Mesendoderm (in vitro differentiated cells): ENCODE measurements at regions not wholly inside any gene's neighbourhood (a gene's known extent, or its start where the extent isn't known, plus 50 kb on each side); places are given as distances from the start of the nearest gene placed in this dataset.

Experiments used
- DNase-seq: peaks from one replicate; pipeline ENCODE4 v3.0.0; 2013
- H2AK5ac ChIP-seq: 2 replicates; pipeline ENCODE4 v1.6.1; 2013; ENCODE audit warnings: low read length, inconsistent platforms
- H2BK120ac ChIP-seq: 2 replicates; pipeline ENCODE4 v1.6.1; 2013; ENCODE audit warnings: low read depth, mild to moderate bottlenecking, low read length, moderate library complexity, mixed read lengths
- H2BK15ac ChIP-seq: replicated peaks from 2 replicates; pipeline ENCODE4 v1.6.1; 2013; ENCODE audit warnings: low read depth, mild to moderate bottlenecking, moderate library complexity
- H2BK5ac ChIP-seq: 2 replicates; pipeline ENCODE4 v1.6.1; 2013; ENCODE audit warnings: low read length, inconsistent platforms
- H3K18ac ChIP-seq: 2 replicates; pipeline ENCODE4 v1.6.1; 2013; ENCODE audit warnings: mild to moderate bottlenecking, low read length, mixed read lengths
- H3K23ac ChIP-seq: one replicate; pipeline ENCODE4 v1.6.1; 2013; ENCODE audit warnings: low read length
- H3K27ac ChIP-seq: 2 replicates; pipeline ENCODE4 v1.5.1; 2013; ENCODE audit warnings: low read depth, mild to moderate bottlenecking, inconsistent platforms, low read length, moderate library complexity
- H3K27me3 ChIP-seq: 2 replicates; pipeline ENCODE4 v1.6.1; 2013; ENCODE audit warnings: low read length, control low read depth, mild to moderate bottlenecking, inconsistent platforms; ENCODE audit not compliant: insufficient read depth, poor library complexity
- H3K36me3 ChIP-seq: 2 replicates; pipeline ENCODE4 v1.6.1; 2013; ENCODE audit warnings: low read length, inconsistent platforms; ENCODE audit not compliant: control insufficient read depth, insufficient read depth
- H3K4ac ChIP-seq: one replicate; pipeline ENCODE4 v1.6.1; 2013; ENCODE audit warnings: low read depth, mild to moderate bottlenecking, low read length, moderate library complexity
- H3K4me1 ChIP-seq: 2 replicates; pipeline ENCODE4 v1.6.1; 2013; ENCODE audit warnings: low read depth, low read length, inconsistent platforms; ENCODE audit not compliant: control insufficient read depth
- H3K4me2 ChIP-seq: 2 replicates; pipeline ENCODE4 v1.6.1; 2013; ENCODE audit warnings: low read length
- H3K4me3 ChIP-seq: 2 replicates; pipeline ENCODE4 v1.5.1; 2013; ENCODE audit warnings: mild to moderate bottlenecking, low read length
- H3K56ac ChIP-seq: one replicate; pipeline ENCODE4 v1.6.1; 2013; ENCODE audit warnings: low read length
- H3K79me1 ChIP-seq: 2 replicates; pipeline ENCODE4 v1.6.1; 2013; ENCODE audit warnings: low read length, inconsistent platforms
- H3K79me2 ChIP-seq: 2 replicates; pipeline ENCODE4 v1.6.1; 2013; ENCODE audit warnings: mild to moderate bottlenecking, low read length; ENCODE audit not compliant: control insufficient read depth, insufficient read depth
- H3K9ac ChIP-seq: 2 replicates; pipeline ENCODE4 v1.6.1; 2013; ENCODE audit warnings: low read length, inconsistent platforms
- H4K5ac ChIP-seq: one replicate; pipeline ENCODE4 v1.6.1; 2013; ENCODE audit warnings: low read length
- H4K8ac ChIP-seq: one replicate; pipeline ENCODE4 v1.6.1; 2013; ENCODE audit warnings: low read depth, mild to moderate bottlenecking, control low read depth, low read length, moderate library complexity
- WGBS: extraction: QIAGEN DNeasy Blood & Tissue Kit; methylation state at CpG from one replicate; pipeline ENCODE4 v1.1.7; 2013; ENCODE audit warnings: low lambda C conversion rate, missing lambda C conversion rate; ENCODE audit not compliant: insufficient coverage; ENCODE audit errors: extremely low coverage; 5-methylcytosine and 5-hydroxymethylcytosine counted together

DNA sequence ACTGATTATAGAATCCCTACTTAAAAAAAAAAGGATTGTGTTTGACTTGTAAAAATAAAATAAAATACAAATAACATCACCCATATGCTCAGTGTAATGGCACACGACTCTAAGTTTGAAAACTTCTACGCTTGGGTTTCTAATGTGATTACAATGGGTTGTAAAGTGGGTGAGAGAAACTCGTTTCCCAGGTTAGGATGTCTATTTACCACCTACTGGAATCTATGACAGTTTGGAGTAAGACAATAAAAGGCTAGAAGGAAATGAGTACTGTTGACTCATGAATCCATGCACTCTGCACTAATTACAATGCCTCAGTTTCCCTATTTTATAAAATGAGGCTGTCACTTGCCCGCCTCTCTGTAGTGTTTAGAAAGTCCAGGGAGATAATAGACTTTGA, 204.0 kb upstream of the FOXN2 start:
- no peak overlapping the region for H3K4me3 ChIP-seq
- WGBS: no CpG with 5 or more reads among the region's 4 CpGs

DNA sequence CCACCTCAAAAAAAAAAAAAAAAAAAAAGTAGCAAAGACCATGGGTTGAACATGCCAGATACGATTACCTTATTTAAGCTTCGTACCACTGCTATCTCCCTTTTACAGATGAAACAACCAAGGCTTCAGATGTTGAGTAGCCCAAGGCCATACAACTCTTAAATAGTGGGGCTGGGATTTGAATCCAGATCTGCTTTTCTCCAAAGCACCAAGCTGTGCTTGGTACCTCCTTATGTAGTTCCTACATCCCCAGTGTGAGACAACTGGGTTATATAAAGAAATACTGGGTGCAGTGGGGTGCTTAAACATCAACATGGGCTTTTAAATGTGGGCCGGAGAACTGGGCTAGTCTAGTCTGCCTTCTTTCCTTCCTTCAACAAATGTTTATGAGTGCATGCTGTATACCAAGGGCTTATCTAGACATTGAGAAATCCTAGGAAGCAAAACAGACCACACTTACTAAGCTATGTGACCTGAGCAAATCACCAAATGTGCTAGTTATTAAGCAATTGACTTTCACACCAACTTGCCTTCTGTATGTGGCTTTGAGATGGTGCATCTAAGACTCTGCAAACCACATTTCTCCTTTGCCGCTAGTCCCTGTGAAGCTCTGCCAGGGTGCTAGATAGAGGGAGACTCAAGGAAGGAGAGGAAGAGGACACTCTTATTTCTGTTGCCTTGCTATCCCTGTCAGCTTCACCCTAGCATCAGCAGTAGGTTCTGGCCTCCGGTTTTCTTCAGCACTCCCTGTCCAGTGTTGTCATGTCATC, 201.4 kb upstream of the FOXN2 start:
- H3K79me1 ChIP-seq: no peaks in the 10 kb centered on the region
- H3K36me3 ChIP-seq: no peaks in the 10 kb centered on the region
- H3K18ac ChIP-seq: no peak overlapping the region
- H3K79me2 ChIP-seq: no peaks in the 10 kb centered on the region
- H2AK5ac ChIP-seq: no peak overlapping the region
- H3K27me3 ChIP-seq: no peaks in the 10 kb centered on the region
- peak; percentile 6 for DNase-seq
- H3K4me2 ChIP-seq: no peak overlapping the region
- H2BK5ac ChIP-seq: no peak overlapping the region
- H3K23ac ChIP-seq: peak overlapping the region; percentile 0
- H4K8ac ChIP-seq: no peak overlapping the region
- WGBS: no CpG with 5 or more reads among the region's 5 CpGs
- no peak overlapping the region for H3K56ac ChIP-seq
- no peak overlapping the region for H2BK120ac ChIP-seq
- no peak overlapping the region for H3K9ac ChIP-seq
- no peak overlapping the region for H3K4me3 ChIP-seq
- no peak overlapping the region for H3K27ac ChIP-seq
- H3K4ac ChIP-seq: no peak overlapping the region
- no peak overlapping the region for H4K5ac ChIP-seq
- no peak overlapping the region for H2BK15ac ChIP-seq
- peaks cover 3% of the 10 kb centered on the region for H3K4me1 ChIP-seq

More for the DNA sequence above, 204.0 kb upstream of the FOXN2 start:
- Histone ChIP-seq H3K4me1 (peaks cover 8% of the 10 kb centered on the region), H2AK5ac (no peak overlapping the region), H4K8ac (no peak overlapping the region), H3K23ac (no peak overlapping the region), H3K4me2 (no peak overlapping the region), H3K79me2 (no peaks in the 10 kb centered on the region), H3K27ac (no peak overlapping the region), H2BK120ac (no peak overlapping the region), H3K9ac (no peak overlapping the region), H2BK5ac (no peak overlapping the region), H3K79me1 (no peaks in the 10 kb centered on the region), H3K27me3 (no peaks in the 10 kb centered on the region), H3K4ac (no peak overlapping the region), H3K56ac (no peak overlapping the region), H3K36me3 (no peaks in the 10 kb centered on the region), H4K5ac (no peak overlapping the region), H3K18ac (no peak overlapping the region), H2BK15ac (no peak overlapping the region)
- peak; percentile 36 for DNase-seq

GRCh38 chr2:48113767-48114166, 200.7 kb upstream of the FOXN2 start:
- Histone ChIP-seq H3K56ac (no peak overlapping the region), H3K27ac (no peak overlapping the region), H2BK5ac (no peak overlapping the region), H2AK5ac (no peak overlapping the region), H3K23ac (no peak overlapping the region), H3K36me3 (no peaks in the 10 kb centered on the region), H3K4me2 (no peak overlapping the region), H3K79me1 (no peaks in the 10 kb centered on the region), H2BK120ac (no peak overlapping the region), H4K8ac (no peak overlapping the region), H4K5ac (no peak overlapping the region), H3K18ac (no peak overlapping the region), H2BK15ac (no peak overlapping the region), H3K9ac (no peak overlapping the region), H3K4me1 (peaks cover 3% of the 10 kb centered on the region), H3K79me2 (no peaks in the 10 kb centered on the region), H3K4ac (no peak overlapping the region), H3K4me3 (no peak overlapping the region), H3K27me3 (no peaks in the 10 kb centered on the region)
- DNase-seq: no peak
- WGBS: no CpG with 5 or more reads among the region's 1 CpG

DNA sequence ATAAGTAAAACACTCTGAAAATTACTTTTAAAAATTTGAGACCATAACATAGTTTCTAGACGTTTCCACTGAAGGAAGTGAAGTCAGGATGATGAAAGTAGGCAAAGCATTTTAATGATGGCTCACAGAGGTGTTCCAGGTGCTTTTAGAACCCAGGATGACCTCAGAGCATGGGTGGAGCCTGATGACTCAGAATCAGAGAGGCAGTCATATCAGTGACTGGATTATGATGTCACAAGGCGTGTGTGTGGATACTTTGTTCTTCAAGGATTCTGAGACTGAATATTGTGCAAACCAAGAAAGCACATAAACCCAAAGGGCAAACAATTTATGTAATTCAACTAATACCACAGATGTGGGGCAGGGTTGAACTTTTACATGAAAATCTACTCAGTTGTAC, 200.2 kb upstream of the FOXN2 start:
- Histone ChIP-seq H3K9ac (no peak overlapping the region), H2BK5ac (no peak overlapping the region), H2AK5ac (no peak overlapping the region), H3K23ac (no peak overlapping the region), H3K18ac (no peak overlapping the region), H2BK15ac (no peak overlapping the region), H3K79me2 (no peaks in the 10 kb centered on the region), H3K4ac (no peak overlapping the region), H3K4me2 (no peak overlapping the region), H3K27me3 (no peaks in the 10 kb centered on the region), H3K4me1 (peaks cover 3% of the 10 kb centered on the region), H2BK120ac (no peak overlapping the region), H3K4me3 (no peak overlapping the region), H3K56ac (no peak overlapping the region), H4K8ac (no peak overlapping the region), H3K27ac (no peak overlapping the region), H4K5ac (no peak overlapping the region), H3K79me1 (no peaks in the 10 kb centered on the region), H3K36me3 (no peaks in the 10 kb centered on the region)
- no CpG with 5 or more reads among the region's 2 CpGs for WGBS
- DNase-seq: no peak

GRCh38 chr2:48116497-48116896, 198.0 kb upstream of the FOXN2 start:
- no peak overlapping the region for H2BK120ac ChIP-seq
- no peak overlapping the region for H2BK5ac ChIP-seq
- no peak overlapping the region for H3K4me2 ChIP-seq
- H3K79me1 ChIP-seq: no peaks in the 10 kb centered on the region
- no peaks in the 10 kb centered on the region for H3K27me3 ChIP-seq
- H3K18ac ChIP-seq: no peak overlapping the region
- no peak overlapping the region for H3K4ac ChIP-seq
- no peak overlapping the region for H3K23ac ChIP-seq
- no peak overlapping the region for H4K8ac ChIP-seq
- no peaks in the 10 kb centered on the region for H3K79me2 ChIP-seq
- H3K9ac ChIP-seq: no peak overlapping the region
- H4K5ac ChIP-seq: no peak overlapping the region
- H2BK15ac ChIP-seq: no peak overlapping the region
- no peak overlapping the region for H2AK5ac ChIP-seq
- no peak overlapping the region for H3K56ac ChIP-seq
- no peak overlapping the region for H3K27ac ChIP-seq
- H3K36me3 ChIP-seq: no peaks in the 10 kb centered on the region
- no peak overlapping the region for H3K4me3 ChIP-seq
- peaks cover 3% of the 10 kb centered on the region for H3K4me1 ChIP-seq
- DNase-seq: no peak

DNA sequence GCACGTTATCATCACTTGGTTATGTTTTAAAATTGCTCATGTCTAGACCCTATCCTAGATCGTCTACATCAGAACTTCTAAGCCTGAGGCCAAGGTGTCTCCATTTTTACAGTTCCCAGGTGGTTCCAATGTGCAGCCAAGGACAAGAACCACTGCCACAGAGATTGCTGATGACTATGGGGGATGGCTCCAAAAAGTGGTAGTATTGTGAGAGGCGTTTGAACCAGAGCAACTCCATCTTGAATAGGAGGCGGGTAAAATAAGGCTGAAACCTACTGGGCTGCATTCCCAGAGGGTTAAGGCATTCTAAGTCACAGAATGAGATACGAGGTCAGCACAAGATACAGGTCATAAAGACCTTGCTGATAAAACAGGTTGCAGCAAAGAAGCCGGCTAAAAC, 195.6 kb upstream of the FOXN2 start:
- Histone ChIP-seq H3K18ac (no peak overlapping the region), H2AK5ac (no peak overlapping the region), H3K79me2 (no peaks in the 10 kb centered on the region), H3K79me1 (no peaks in the 10 kb centered on the region), H3K4me3 (no peak overlapping the region), H2BK15ac (no peak overlapping the region), H3K9ac (no peak overlapping the region), H3K27me3 (no peaks in the 10 kb centered on the region), H3K4me2 (no peak overlapping the region), H3K4me1 (no peaks in the 10 kb centered on the region), H3K56ac (no peak overlapping the region), H3K36me3 (no peaks in the 10 kb centered on the region), H3K4ac (no peak overlapping the region), H3K23ac (no peak overlapping the region), H4K5ac (no peak overlapping the region), H2BK120ac (no peak overlapping the region), H3K27ac (no peak overlapping the region), H4K8ac (no peak overlapping the region), H2BK5ac (no peak overlapping the region)
- no peak for DNase-seq
- WGBS: no CpG with 5 or more reads among the region's 6 CpGs
